Breast epithelium (tissue), 4 donors: ENCODE measurements at regions not wholly inside any gene's neighbourhood (a gene's known extent, or its start where the extent isn't known, plus 50 kb on each side); places are given as distances from the start of the nearest gene placed in this dataset.

Source experiments
- DNase-seq, 2 donors: peaks; one replicate each; pipeline ENCODE4 v3.0.0-alpha.2; 2019; ENCODE audit warnings: low spot score in 2 of 2
- H3K27ac ChIP-seq, 2 donors: fragments of 200-600 bp; sonication (generic) in 1 of 2; one replicate each; pipeline ENCODE4 v1.5.1; 2016 to 2019; ENCODE audit warnings: mild to moderate bottlenecking in 1 of 2
- H3K27me3 ChIP-seq, 2 donors: fragments of 200-600 bp; sonication (generic) in 1 of 2; one replicate each; pipeline versions ENCODE4 v1.5.1 to v1.6.0; 2017 to 2019; ENCODE audit warnings: control low read depth in 1 of 2, mild to moderate bottlenecking in 1 of 2
- H3K36me3 ChIP-seq: fragments of 200-600 bp; one replicate; pipeline ENCODE4 v1.5.1; 2019
- H3K4me1 ChIP-seq, 2 donors: fragments of 200-600 bp; sonication (generic); one replicate each; pipeline ENCODE4 v1.5.1; 2016 to 2019; ENCODE audit warnings: control low read depth in 1 of 2
- H3K4me3 ChIP-seq, 3 donors: fragments of 200-600 bp; sonication (generic); 1 replicate in 2 of 3; 2 replicates in 1 of 3; pipeline ENCODE4 v1.5.1; 2016 to 2019; ENCODE audit warnings: mild to moderate bottlenecking in 3 of 3, moderate library complexity in 2 of 3
- H3K9me3 ChIP-seq, 2 donors: fragments of 200-600 bp; sonication (generic) in 1 of 2; one replicate each; pipeline ENCODE4 v1.5.1; 2016 to 2019; ENCODE audit warnings: control low read depth in 1 of 2
- CTCF ChIP-seq, 3 donors: fragments of 450-650 bp; IDR thresholded peaks; one replicate each; pipeline ENCODE4 v1.5.1; 2016 to 2017; ENCODE audit warnings: antibody characterized with exemption in 3 of 3, mild to moderate bottlenecking in 3 of 3, moderate library complexity in 3 of 3
- POLR2A ChIP-seq: fragments of 450-650 bp; IDR thresholded peaks from one replicate; pipeline ENCODE4 v1.6.1; 2016; ENCODE audit warnings: antibody characterized with exemption, mild to moderate bottlenecking, moderate library complexity
- POLR2AphosphoS5 ChIP-seq, 3 donors: sonication (generic); formaldehyde crosslinking; IDR thresholded peaks; one replicate each; pipeline ENCODE4 v1.6.1; 2017; ENCODE audit warnings: antibody characterized with exemption in 3 of 3
- intact Hi-C: fragments of 100-400 bp; cut with DNase I; formaldehyde crosslinking; loops from one replicate; pipeline ENCODE4 v1.15.1; 2023; ENCODE audit warnings: low total_unique reads

- intact Hi-C loops, result no loop called here
- H3K27me3 ChIP-seq, result no peaks in the 10 kb centered on the region
- TF ChIP-seq CTCF (IDR thresholded peaks at IDR 0.05) (no peak), POLR2A (no peak), POLR2AphosphoS5 (IDR thresholded peaks at IDR 0.05) (no peak)
These were observed 1136.2 kb downstream of the BRD1 start for GRCh38 chr22:48691431-48691851.

GRCh38 chr22:48690583-48691317 lies 1136.9 kb downstream of the BRD1 start:
- H3K27me3 ChIP-seq, result no peaks in the 10 kb centered on the region
- no peaks in the 10 kb centered on the region for H3K4me1 ChIP-seq
- no peak for DNase-seq
- TF ChIP-seq POLR2AphosphoS5 (IDR thresholded peaks at IDR 0.05) (no peak), POLR2A (no peak), CTCF (IDR thresholded peaks at IDR 0.05) (no peak)
- H3K4me3 ChIP-seq, result no peak overlapping the region
- no peaks in the 10 kb centered on the region for H3K9me3 ChIP-seq
- intact Hi-C loops, result no loop called here
- H3K27ac ChIP-seq, result no peak overlapping the region
- H3K36me3 ChIP-seq, result no peaks in the 10 kb centered on the region

More at GRCh38 chr22:48691431-48691851, 1136.2 kb downstream of the BRD1 start:
- DNase-seq, result no peak
- Histone ChIP-seq H3K4me1 (no peaks in the 10 kb centered on the region), H3K27ac (no peak overlapping the region), H3K36me3 (no peaks in the 10 kb centered on the region), H3K4me3 (no peak overlapping the region), H3K9me3 (no peaks in the 10 kb centered on the region)

DNA sequence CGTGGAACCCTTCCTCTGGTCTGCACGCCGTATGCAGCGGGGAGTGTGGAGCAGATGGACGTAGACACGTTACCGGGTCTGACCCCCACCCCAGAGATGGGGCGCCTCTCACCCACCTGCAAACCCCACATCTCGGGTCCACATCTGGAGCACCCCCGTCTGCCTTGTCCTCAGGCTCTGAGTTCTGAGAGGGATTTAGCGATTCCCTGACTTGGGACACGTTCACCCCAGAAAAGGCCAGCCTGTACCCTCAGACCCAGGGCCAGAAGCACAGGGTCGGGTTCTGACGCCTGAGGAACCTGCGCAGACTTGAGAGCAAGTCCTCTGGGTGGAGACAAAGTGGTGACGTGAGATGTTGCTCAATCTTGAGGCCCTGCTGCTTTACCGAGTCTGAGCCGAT lies 1138.5 kb downstream of the BRD1 start:
- Histone ChIP-seq H3K27ac (no peak overlapping the region), H3K27me3 (no peaks in the 10 kb centered on the region), H3K4me1 (no peaks in the 10 kb centered on the region), H3K36me3 (no peaks in the 10 kb centered on the region), H3K9me3 (no peaks in the 10 kb centered on the region), H3K4me3 (no peak overlapping the region)
- no peak for DNase-seq
- intact Hi-C loops, result no loop called here
- TF ChIP-seq POLR2A, result no peak

- intact Hi-C loops, result no loop called here
- H3K27me3 ChIP-seq, result no peaks in the 10 kb centered on the region
These were observed 1139.3 kb downstream of the BRD1 start for GRCh38 chr22:48688366-48688765.

GRCh38 chr22:48687606-48688005 lies 1140.1 kb downstream of the BRD1 start:
- Histone ChIP-seq H3K27me3 (no peaks in the 10 kb centered on the region), H3K4me1 (no peaks in the 10 kb centered on the region), H3K9me3 (no peaks in the 10 kb centered on the region), H3K27ac (no peak overlapping the region), H3K36me3 (no peaks in the 10 kb centered on the region), H3K4me3 (no peak overlapping the region)
- intact Hi-C loops, result no loop called here
- peak in 1 of 2 donors; percentile 50 for DNase-seq
- TF ChIP-seq POLR2AphosphoS5 (IDR thresholded peaks at IDR 0.05), result no peak
- TF ChIP-seq CTCF (IDR thresholded peaks at IDR 0.05), result no peak
- TF ChIP-seq POLR2A, result no peak

More at GRCh38 chr22:48688366-48688765, 1139.3 kb downstream of the BRD1 start:
- DNase-seq, result no peak
- Histone ChIP-seq H3K27ac (no peak overlapping the region), H3K9me3 (no peaks in the 10 kb centered on the region), H3K4me3 (no peak overlapping the region), H3K4me1 (no peaks in the 10 kb centered on the region), H3K36me3 (no peaks in the 10 kb centered on the region)
- TF ChIP-seq CTCF (IDR thresholded peaks at IDR 0.05) (no peak), POLR2AphosphoS5 (IDR thresholded peaks at IDR 0.05) (no peak), POLR2A (no peak)
